Calu3 (cell line): ENCODE measurements at regions not wholly inside any gene's neighbourhood (a gene's known extent, or its start where the extent isn't known, plus 50 kb on each side); places are given as distances from the start of the nearest gene placed in this dataset.

ENCODE experiments used
- BruUV-seq: library from RNA; stranded (reverse); fragments of 400-500 nt; replicated peaks from 2 replicates; lab custom pipeline; 2021; lab: Mats Ljungman, UMichigan
- CTCF ChIA-PET: fragments of 300-600 bp; sonication (Branson Sonifier 250); formaldehyde crosslinking; loops from one replicate; lab custom pipeline; 2022; ENCODE audit warnings: antibody characterized with exemption; lab: Charles Lee
- DNase-seq: peaks from one replicate; pipeline ENCODE4 v3.0.0; 2022
- H3K27ac Mint-ChIP-seq: one replicate; pipeline ENCODE4 v1.8.0; 2022; ENCODE audit warnings: mixed read lengths; ENCODE audit not compliant: unreplicated experiment
- H3K27me3 Mint-ChIP-seq: one replicate; pipeline ENCODE4 v1.8.0; 2022; ENCODE audit warnings: mixed read lengths; ENCODE audit not compliant: unreplicated experiment
- H3K36me3 Mint-ChIP-seq: one replicate; pipeline ENCODE4 v1.8.0; 2022; ENCODE audit warnings: mild to moderate bottlenecking, moderate library complexity, mixed read lengths; ENCODE audit not compliant: insufficient read depth, unreplicated experiment
- H3K4me1 Mint-ChIP-seq: one replicate; pipeline ENCODE4 v1.8.0; 2022; ENCODE audit warnings: mild to moderate bottlenecking, low read depth, mixed read lengths; ENCODE audit not compliant: unreplicated experiment
- H3K4me3 Mint-ChIP-seq: one replicate; pipeline ENCODE4 v1.8.0; 2022; ENCODE audit warnings: mild to moderate bottlenecking, low read depth, moderate library complexity, mixed read lengths; ENCODE audit not compliant: unreplicated experiment
- H3K9me3 Mint-ChIP-seq: one replicate; pipeline ENCODE4 v1.8.0; 2022; ENCODE audit warnings: low read depth, mixed read lengths; ENCODE audit not compliant: unreplicated experiment
- intact Hi-C: fragments of 100-400 bp; cut with micrococcal nuclease; formaldehyde crosslinking; loops from one replicate; pipeline ENCODE4 v1.10.0; 2022; ENCODE audit not compliant: unreplicated experiment
- TF ChIP-seq, protein P1 (sequence below): fragments of 200-600 bp; IDR thresholded peaks from one replicate; pipeline ENCODE4 v1.8.0; 2022; ENCODE audit warnings: antibody characterized with exemption; ENCODE audit not compliant: unreplicated experiment

GRCh38 chr11:57896361-57897145 lies 127.1 kb upstream of the OR9Q1 start:
- no peaks in the 10 kb centered on the region for H3K9me3 Mint-ChIP-seq
- no peak for DNase-seq
- TF ChIP-seq, protein P1, sequence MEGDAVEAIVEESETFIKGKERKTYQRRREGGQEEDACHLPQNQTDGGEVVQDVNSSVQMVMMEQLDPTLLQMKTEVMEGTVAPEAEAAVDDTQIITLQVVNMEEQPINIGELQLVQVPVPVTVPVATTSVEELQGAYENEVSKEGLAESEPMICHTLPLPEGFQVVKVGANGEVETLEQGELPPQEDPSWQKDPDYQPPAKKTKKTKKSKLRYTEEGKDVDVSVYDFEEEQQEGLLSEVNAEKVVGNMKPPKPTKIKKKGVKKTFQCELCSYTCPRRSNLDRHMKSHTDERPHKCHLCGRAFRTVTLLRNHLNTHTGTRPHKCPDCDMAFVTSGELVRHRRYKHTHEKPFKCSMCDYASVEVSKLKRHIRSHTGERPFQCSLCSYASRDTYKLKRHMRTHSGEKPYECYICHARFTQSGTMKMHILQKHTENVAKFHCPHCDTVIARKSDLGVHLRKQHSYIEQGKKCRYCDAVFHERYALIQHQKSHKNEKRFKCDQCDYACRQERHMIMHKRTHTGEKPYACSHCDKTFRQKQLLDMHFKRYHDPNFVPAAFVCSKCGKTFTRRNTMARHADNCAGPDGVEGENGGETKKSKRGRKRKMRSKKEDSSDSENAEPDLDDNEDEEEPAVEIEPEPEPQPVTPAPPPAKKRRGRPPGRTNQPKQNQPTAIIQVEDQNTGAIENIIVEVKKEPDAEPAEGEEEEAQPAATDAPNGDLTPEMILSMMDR: no peak
- H3K27ac Mint-ChIP-seq: no peak overlapping the region
- no TSS peak for BruUV-seq
- H3K36me3 Mint-ChIP-seq: no peaks in the 10 kb centered on the region
- intact Hi-C loops: no loop called here
- H3K4me3 Mint-ChIP-seq: no peak overlapping the region
- CTCF ChIA-PET: no interaction called here
- H3K4me1 Mint-ChIP-seq: peaks cover 30% of the 10 kb centered on the region
- no peaks in the 10 kb centered on the region for H3K27me3 Mint-ChIP-seq

- BruUV-seq: no TSS peak
- H3K36me3 Mint-ChIP-seq: peaks cover 8% of the 10 kb centered on the region
- DNase-seq: no peak
- no peak overlapping the region for H3K27ac Mint-ChIP-seq
- CTCF ChIA-PET: interaction anchor here (0.7 kb wide), 1 partner anchor 223 kb away, joined by 4 read pairs; no protein-coding TSS in a partner anchor
- H3K9me3 Mint-ChIP-seq: no peaks in the 10 kb centered on the region
- peaks cover 59% of the 10 kb centered on the region for H3K4me1 Mint-ChIP-seq
- TF ChIP-seq, protein P1: no peak
- no peaks in the 10 kb centered on the region for H3K27me3 Mint-ChIP-seq
- intact Hi-C loops: no loop called here
- H3K4me3 Mint-ChIP-seq: no peak overlapping the region
Measured at GRCh38 chr11:57899378-57899777, 124.3 kb upstream of the OR9Q1 start.

GRCh38 chr11:57900320-57900719 lies 123.4 kb upstream of the OR9Q1 start:
- H3K27ac Mint-ChIP-seq: peak overlapping the region; percentile 72
- peak; percentile 28 for DNase-seq

DNA sequence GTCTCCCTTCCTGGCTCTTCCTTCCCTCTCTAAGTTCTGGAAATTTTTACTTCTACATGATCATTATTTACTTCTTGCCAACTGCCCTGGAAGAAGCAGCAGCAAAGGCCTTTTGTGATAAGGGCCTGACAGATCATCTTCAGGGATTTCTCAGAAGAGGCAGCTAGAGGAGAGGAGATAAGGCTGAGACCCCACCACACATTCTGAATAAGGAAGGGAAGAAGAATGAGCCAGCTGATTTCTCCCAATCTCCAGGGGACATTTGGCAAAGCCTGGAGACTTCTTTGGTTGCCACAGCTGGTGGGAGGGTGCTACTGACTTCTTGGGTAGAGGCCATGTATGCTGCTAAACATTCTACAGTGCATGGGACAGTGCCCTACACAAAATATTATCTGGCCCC lies 122.4 kb upstream of the OR9Q1 start:
- Mint-ChIP-seq H3K4me3 (no peak overlapping the region), H3K9me3 (peaks cover 2% of the 10 kb centered on the region), H3K36me3 (peaks cover 8% of the 10 kb centered on the region), H3K27ac (no peak overlapping the region), H3K27me3 (no peaks in the 10 kb centered on the region), H3K4me1 (peaks cover 64% of the 10 kb centered on the region)
- CTCF ChIA-PET: no interaction called here
- no peak for DNase-seq
- intact Hi-C loops: loop anchor here (5.0 kb wide), 1 partner anchor 71 kb away; no protein-coding TSS in a partner anchor
- TF ChIP-seq, protein P1: no peak
- BruUV-seq: no TSS peak

More at GRCh38 chr11:57900320-57900719, 123.4 kb upstream of the OR9Q1 start:
- Mint-ChIP-seq H3K36me3 (peaks cover 8% of the 10 kb centered on the region), H3K9me3 (peaks cover 1% of the 10 kb centered on the region), H3K27me3 (no peaks in the 10 kb centered on the region), H3K4me1 (peaks cover 64% of the 10 kb centered on the region), H3K4me3 (no peak overlapping the region)
- CTCF ChIA-PET: interaction anchor here (0.7 kb wide), 1 partner anchor 1373 kb away, joined by 4 read pairs; no protein-coding TSS in a partner anchor
- TF ChIP-seq, protein P1: no peak
- BruUV-seq: no TSS peak
- intact Hi-C loops: loop anchor here (5.0 kb wide), 1 partner anchor 72 kb away; no protein-coding TSS in a partner anchor
